Right lobe of liver (tissue), 6 donors: ENCODE measurements at regions not wholly inside any gene's neighbourhood (a gene's known extent, or its start where the extent isn't known, plus 50 kb on each side); places are given as distances from the start of the nearest gene placed in this dataset.
"Not testable (repeated sequence)": the region's sequence is repeated elsewhere in the genome, so short reads cannot be mapped to it uniquely, and the experiment has no call there.

Source experiments
- ATAC-seq, 4 donors: fragments of 200-7000 bp; cut with Tn5 transposase; one replicate each; pipeline ENCODE4 v1.9.1; 2020; ENCODE audit warnings: mild to moderate bottlenecking in 4 of 4, moderate library complexity in 4 of 4
- DNase-seq, 3 donors: peaks; one replicate each; pipeline ENCODE4 v3.0.0-alpha.2; 2020
- H3K27ac ChIP-seq, 3 donors: fragments of 200-600 bp; one replicate each; pipeline ENCODE4 v1.8.0; 2022
- H3K27me3 ChIP-seq, 2 donors: fragments of 200-600 bp; one replicate each; pipeline ENCODE4 v1.8.0; 2022
- H3K36me3 ChIP-seq, 4 donors: fragments of 200-600 bp; sonication (generic) in 1 of 4; one replicate each; pipeline versions ENCODE4 v1.5.1 to v1.8.0; 2017 to 2022; ENCODE audit warnings: control low read depth in 1 of 4
- H3K4me1 ChIP-seq, 4 donors: fragments of 200-600 bp; sonication (generic) in 1 of 4; one replicate each; pipeline versions ENCODE4 v1.5.1 to v1.8.0; 2017 to 2022; ENCODE audit warnings: control low read depth in 1 of 4
- H3K4me3 ChIP-seq, 3 donors: fragments of 200-600 bp; one replicate each; pipeline ENCODE4 v1.8.0; 2022
- H3K9me3 ChIP-seq, 4 donors: fragments of 200-600 bp; sonication (generic) in 1 of 4; one replicate each; pipeline versions ENCODE4 v1.5.1 to v1.8.0; 2017 to 2022; ENCODE audit warnings: control low read depth in 1 of 4
- CTCF ChIP-seq, 4 donors: fragments of 200-600 bp in 3 of 4; fragments of 450-650 bp in 1 of 4; IDR thresholded peaks; one replicate each; pipeline versions ENCODE4 v1.5.1 to v1.8.0; 2016 to 2022; ENCODE audit warnings: antibody characterized with exemption in 4 of 4, mild to moderate bottlenecking in 2 of 4
- POLR2A ChIP-seq: fragments of 450-650 bp; IDR thresholded peaks from one replicate; pipeline ENCODE4 v1.6.1; 2017; ENCODE audit warnings: antibody characterized with exemption, mild to moderate bottlenecking
- WGBS: methylation state at CpG from one replicate; pipeline ENCODE4 v1.1.6; 2018; ENCODE audit warnings: low coverage, low lambda C conversion rate; ENCODE audit not compliant: insufficient coverage; ENCODE audit errors: missing lambda C conversion rate; 5-methylcytosine and 5-hydroxymethylcytosine counted together
- intact Hi-C, 2 donors: fragments of 100-400 bp; cut with DNase I; formaldehyde crosslinking; loops; one replicate each; pipeline versions ENCODE4 v1.11.2 to v1.14.1; 2022
- donor health status: DM: no; HTN: yes; CAD: no.
- donor health status: DM: no; HTN: no; CAD: no.
- donor health status: DM: no; HTN: no; CAD: no.
- donor health status: DM: no; HTN: yes; CAD: no.
- donor health status: DM: no; HTN: yes; CAD: no.

GRCh38 chr9:73090214-73090613, 61.5 kb upstream of the ANXA1 start:
- TF ChIP-seq CTCF (IDR thresholded peaks at IDR 0.05): no peak
- no peak for TF ChIP-seq POLR2A
- no peak overlapping the region for H3K27ac ChIP-seq
- no peak for ATAC-seq
- H3K27me3 ChIP-seq: no peaks in the 10 kb centered on the region
- H3K9me3 ChIP-seq: peaks cover 0 to 2% (median 0%) of the 10 kb centered on the region in 4 donors
- intact Hi-C loops: no loop called here
- DNase-seq: no peak
- WGBS: 89% methylated on average over 3 of the region's 3 CpGs
- H3K36me3 ChIP-seq: no peaks in the 10 kb centered on the region
- no peak overlapping the region for H3K4me3 ChIP-seq
- peaks cover 0 to 12% (median 0%) of the 10 kb centered on the region in 4 donors for H3K4me1 ChIP-seq

DNA sequence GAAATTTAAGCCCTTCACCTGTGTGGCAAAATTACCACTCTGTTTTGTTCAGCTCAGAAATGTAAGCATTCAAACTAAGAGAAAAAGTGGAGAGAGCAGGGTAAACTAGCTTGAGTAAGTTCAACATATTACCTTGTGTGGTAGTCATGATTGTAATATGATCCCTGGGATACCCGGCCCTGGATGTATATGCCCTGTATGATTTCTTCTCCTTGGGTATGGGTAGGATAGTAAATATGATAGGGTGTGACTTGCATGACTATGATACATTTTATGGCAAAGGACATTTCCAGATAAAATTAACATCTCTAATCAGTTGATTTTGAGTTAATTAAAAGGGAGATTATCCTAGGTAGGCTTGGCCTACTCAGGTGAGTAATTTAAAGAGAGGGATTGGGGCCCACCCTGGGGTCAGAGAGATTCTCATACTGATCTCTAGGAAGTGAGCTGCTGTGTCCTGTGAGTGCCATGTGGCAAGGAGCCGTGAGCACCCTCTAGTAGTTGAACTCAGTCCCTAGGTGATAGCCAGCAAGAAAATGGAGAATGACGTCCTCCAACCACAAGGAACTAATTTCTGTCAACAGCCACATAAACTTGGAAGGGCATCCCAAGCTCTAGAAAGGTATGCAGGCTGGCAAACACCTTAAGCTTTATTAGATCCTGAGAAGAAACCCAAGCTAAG, 62.2 kb upstream of the ANXA1 start:
- WGBS: 89% methylated on average over 3 of the region's 3 CpGs
- ATAC-seq: no peak
- Histone ChIP-seq H3K4me1 (peaks cover 0 to 12% (median 0%) of the 10 kb centered on the region in 4 donors), H3K36me3 (no peaks in the 10 kb centered on the region), H3K27ac (no peak overlapping the region), H3K4me3 (no peak overlapping the region), H3K9me3 (peaks cover 0 to 2% (median 0%) of the 10 kb centered on the region in 4 donors), H3K27me3 (no peaks in the 10 kb centered on the region)
- intact Hi-C loops: loop anchor here in 1 of 2 donors (10.0 kb wide), 1 partner anchor 55 kb away; no protein-coding TSS in a partner anchor
- TF ChIP-seq CTCF (IDR thresholded peaks at IDR 0.05) (no peak), POLR2A (no peak)
- no peak for DNase-seq

GRCh38 chr9:73087876-73088275, 63.8 kb upstream of the ANXA1 start:
- H3K4me1 ChIP-seq: peaks cover 0 to 16% (median 4%) of the 10 kb centered on the region in 4 donors
- DNase-seq: not testable (repeated sequence)
- intact Hi-C loops: loop anchor here in 1 of 2 donors (10.0 kb wide), 1 partner anchor 53 kb away; no protein-coding TSS in a partner anchor

GRCh38 chr9:73083519-73083918, 68.1 kb upstream of the ANXA1 start:
- intact Hi-C loops: loop anchor here in 1 of 2 donors (10.0 kb wide), 1 partner anchor 49 kb away; no protein-coding TSS in a partner anchor
- TF ChIP-seq POLR2A (no peak), CTCF (IDR thresholded peaks at IDR 0.05) (no peak)
- ATAC-seq (peak; percentile 79 to 92 (median 84)), DNase-seq (no peak)
- Histone ChIP-seq H3K27me3 (no peaks in the 10 kb centered on the region), H3K4me3 (no peak overlapping the region), H3K27ac (peak overlapping the region in 2 of 3 donors; percentile 57 to 60), H3K36me3 (no peaks in the 10 kb centered on the region), H3K9me3 (no peaks in the 10 kb centered on the region), H3K4me1 (peaks cover 0 to 15% (median 5%) of the 10 kb centered on the region in 4 donors)

More at GRCh38 chr9:73087876-73088275, 63.8 kb upstream of the ANXA1 start:
- not testable (repeated sequence) for H3K9me3 ChIP-seq, ATAC-seq, H3K4me3 ChIP-seq, H3K27ac ChIP-seq, H3K27me3 ChIP-seq, H3K36me3 ChIP-seq
- WGBS: 75% methylated on average over 1 of the region's 4 CpGs

DNA sequence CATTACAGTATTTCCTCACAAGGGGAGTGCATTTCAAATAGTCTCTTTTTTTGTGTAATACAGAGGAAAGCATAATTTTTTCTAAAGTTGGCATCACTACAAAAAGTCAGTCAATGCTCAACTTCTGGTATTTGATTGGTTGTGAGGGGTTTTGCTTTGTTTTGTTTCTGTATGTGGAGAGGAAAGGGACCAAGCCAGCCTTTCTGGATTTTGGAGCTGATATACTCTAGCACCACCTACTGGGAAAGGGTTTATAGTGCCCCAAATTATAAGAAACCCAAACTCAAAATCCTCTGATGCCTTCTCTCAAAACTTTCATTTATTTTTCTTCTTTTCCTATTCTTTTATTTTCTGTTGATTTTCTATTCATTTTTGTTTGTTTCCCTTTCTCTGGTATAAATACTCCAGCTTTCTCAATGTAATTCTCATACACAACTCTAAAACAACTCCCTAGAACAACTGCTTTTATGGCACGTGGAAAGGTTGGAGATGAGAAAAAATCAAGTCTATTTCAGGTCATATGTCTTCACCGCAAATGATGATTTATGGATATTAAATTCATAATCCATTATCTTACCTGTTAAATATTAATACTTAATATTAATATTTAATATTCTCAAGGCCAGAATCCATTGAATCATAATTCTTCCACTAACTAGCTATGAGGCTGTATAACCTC, 69.5 kb upstream of the ANXA1 start:
- H3K4me1 ChIP-seq: peaks cover 0 to 16% (median 8%) of the 10 kb centered on the region in 4 donors
- intact Hi-C loops: loop anchor here in 1 of 2 donors (10.0 kb wide), 1 partner anchor 47 kb away; no protein-coding TSS in a partner anchor
- no peaks in the 10 kb centered on the region for H3K27me3 ChIP-seq
- no peak overlapping the region for H3K4me3 ChIP-seq
- DNase-seq: no peak
- peak overlapping the region in 1 of 3 donors; percentile 60 for H3K27ac ChIP-seq
- H3K36me3 ChIP-seq: no peaks in the 10 kb centered on the region
- no peaks in the 10 kb centered on the region for H3K9me3 ChIP-seq
- WGBS: 55% methylated on average over 2 of the region's 2 CpGs
- TF ChIP-seq CTCF (IDR thresholded peaks at IDR 0.05) (peak; percentile 77 to 83 (median 82)), POLR2A (no peak)
- peak; percentile 82 to 88 (median 86) for ATAC-seq
